OCI-LY3 (cell line): ENCODE measurements at regions not wholly inside any gene's neighbourhood (a gene's known extent, or its start where the extent isn't known, plus 50 kb on each side); places are given as distances from the start of the nearest gene placed in this dataset.

Experiments used
- H2AFZ ChIP-seq: fragments of 200-600, 300-600 bp; shearing (Covaris generic); 2 replicates; pipeline ENCODE4 v1.6.0; 2014; ENCODE audit warnings: antibody characterized with exemption, low read depth, low read length
- H3K27ac ChIP-seq: fragments of 200-600, 300-600 bp; sonication (generic); 2 replicates; pipeline ENCODE4 v1.5.1; 2014; ENCODE audit warnings: mild to moderate bottlenecking, low read length, moderate library complexity, mixed read lengths
- H3K27me3 ChIP-seq: fragments of 200-600, 300-600 bp; sonication (generic); 2 replicates; pipeline ENCODE4 v1.6.1; 2014; ENCODE audit warnings: low read depth, low read length, mixed read lengths
- H3K36me3 ChIP-seq: fragments of 200-600, 300-600 bp; sonication (generic); replicated peaks from 2 replicates; pipeline ENCODE3; 2014; ENCODE audit warnings: low read depth, low read length, mixed read lengths
- H3K4me1 ChIP-seq: fragments of 300-600, 200-600 bp; sonication (generic); 2 replicates; pipeline ENCODE4 v1.6.1; 2014; ENCODE audit warnings: low read length, mixed read lengths
- H3K4me2 ChIP-seq: fragments of 200-600, 300-600 bp; sonication (generic); 2 replicates; pipeline ENCODE4 v1.6.1; 2014; ENCODE audit warnings: low read length, mixed read lengths
- H3K4me3 ChIP-seq: fragments of 300-600, 200-600 bp; sonication (generic); 2 replicates; pipeline ENCODE4 v1.5.1; 2014; ENCODE audit warnings: antibody characterized with exemption, mild to moderate bottlenecking, low read length, moderate library complexity
- H3K79me2 ChIP-seq: fragments of 300-600, 200-600 bp; shearing (Covaris generic); 2 replicates; pipeline ENCODE4 v1.6.1; 2014; ENCODE audit warnings: mild to moderate bottlenecking, low read length, mixed read lengths
- H3K9ac ChIP-seq: fragments of 300-600, 200-600 bp; shearing (Covaris generic); 2 replicates; pipeline ENCODE4 v1.6.0; 2014; ENCODE audit warnings: mild to moderate bottlenecking, low read length, moderate library complexity
- H3K9me3 ChIP-seq: fragments of 200-600, 300-600 bp; shearing (Covaris generic); 2 replicates; pipeline ENCODE4 v1.6.1; 2014; ENCODE audit warnings: low read length, mixed read lengths; ENCODE audit not compliant: insufficient read depth
- H4K20me1 ChIP-seq: fragments of 200-600, 300-600 bp; sonication (generic); 2 replicates; pipeline ENCODE4 v1.6.1; 2016; ENCODE audit warnings: low read length, mixed read lengths; ENCODE audit not compliant: insufficient read depth
- CTCF ChIP-seq: fragments of 200-600, 300-600 bp; sonication (generic); IDR thresholded peaks from 2 replicates; pipeline ENCODE4 v1.5.1; 2014; ENCODE audit warnings: antibody characterized with exemption, low read length, low read depth
- EZH2phosphoT487 ChIP-seq: fragments of 200-600 bp; shearing (Covaris generic); IDR thresholded peaks from 2 replicates; pipeline ENCODE4 v1.6.1; 2018; ENCODE audit warnings: antibody characterized with exemption, mixed run types, low read depth

- Histone ChIP-seq H3K27me3 (no peaks in the 10 kb centered on the region), H3K79me2 (no peaks in the 10 kb centered on the region), H3K4me3 (no peak overlapping the region), H3K9ac (no peak overlapping the region), H3K27ac (no peak overlapping the region), H3K4me1 (no peaks in the 10 kb centered on the region), H4K20me1 (no peaks in the 10 kb centered on the region), H3K4me2 (no peak overlapping the region), H3K9me3 (no peaks in the 10 kb centered on the region), H3K36me3 (no peaks in the 10 kb centered on the region), H2AFZ (no peak overlapping the region)
- no peak for TF ChIP-seq CTCF
- TF ChIP-seq EZH2phosphoT487: no peak
Measured at GRCh38 chr9:14517154-14517906, 175.9 kb downstream of the ZDHHC21 start.

- H3K27ac ChIP-seq: no peak overlapping the region
- no peak overlapping the region for H2AFZ ChIP-seq
- no peak overlapping the region for H3K9ac ChIP-seq
- 0 out of 2 replicates have a peak, but pooled peaks cover 1% of the 10 kb centered on the region for H3K4me1 ChIP-seq
- H3K4me3 ChIP-seq: no peak overlapping the region
- H3K27me3 ChIP-seq: no peaks in the 10 kb centered on the region
- H3K4me2 ChIP-seq: no peak overlapping the region
- TF ChIP-seq CTCF (no peak), EZH2phosphoT487 (no peak)
- no peaks in the 10 kb centered on the region for H4K20me1 ChIP-seq
- no peaks in the 10 kb centered on the region for H3K9me3 ChIP-seq
- no peaks in the 10 kb centered on the region for H3K79me2 ChIP-seq
- H3K36me3 ChIP-seq: no peaks in the 10 kb centered on the region
Measured at GRCh38 chr9:14516656-14517055, 176.6 kb downstream of the ZDHHC21 start.

GRCh38 chr9:14515571-14516198, 177.5 kb downstream of the ZDHHC21 start:
- H4K20me1 ChIP-seq: no peaks in the 10 kb centered on the region
- H2AFZ ChIP-seq: no peak overlapping the region
- no peaks in the 10 kb centered on the region for H3K36me3 ChIP-seq
- no peaks in the 10 kb centered on the region for H3K9me3 ChIP-seq
- no peaks in the 10 kb centered on the region for H3K27me3 ChIP-seq
- no peaks in the 10 kb centered on the region for H3K79me2 ChIP-seq
- TF ChIP-seq EZH2phosphoT487: no peak
- TF ChIP-seq CTCF: no peak
- no peak overlapping the region for H3K4me3 ChIP-seq
- no peak overlapping the region for H3K27ac ChIP-seq
- no peak overlapping the region for H3K4me2 ChIP-seq
- H3K4me1 ChIP-seq: peaks cover 6% of the 10 kb centered on the region; the same call in 1 of the 2 replicates
- H3K9ac ChIP-seq: no peak overlapping the region

- H3K27ac ChIP-seq: no peak overlapping the region
- no peak overlapping the region for H3K4me2 ChIP-seq
- no peaks in the 10 kb centered on the region for H4K20me1 ChIP-seq
- H2AFZ ChIP-seq: no peak overlapping the region
- H3K4me1 ChIP-seq: peaks cover 12% of the 10 kb centered on the region; the same call in 1 of the 2 replicates
- no peaks in the 10 kb centered on the region for H3K36me3 ChIP-seq
- H3K4me3 ChIP-seq: no peak overlapping the region
- TF ChIP-seq EZH2phosphoT487: no peak
- no peak for TF ChIP-seq CTCF
- H3K27me3 ChIP-seq: no peaks in the 10 kb centered on the region
- H3K9ac ChIP-seq: no peak overlapping the region
- H3K9me3 ChIP-seq: no peaks in the 10 kb centered on the region
- no peaks in the 10 kb centered on the region for H3K79me2 ChIP-seq
Measured at GRCh38 chr9:14515049-14515448, 178.2 kb downstream of the ZDHHC21 start.
